K562 (cell line): ENCODE measurements at regions not wholly inside any gene's neighbourhood (a gene's known extent, or its start where the extent isn't known, plus 50 kb on each side); places are given as distances from the start of the nearest gene placed in this dataset.

ENCODE experiments used
- ATAC-seq: fragments of 200-7000 bp; cut with Tn5 transposase; 3 replicates; pipeline ENCODE4 v1.9.1; 2020; ENCODE audit warnings: moderate library complexity
- BruUV-seq: library from RNA; stranded (reverse); fragments of 400-500 nt; replicated peaks from 2 replicates; lab custom pipeline; 2021; lab: Mats Ljungman, UMichigan
- CTCF ChIA-PET: fragments of 300-600 bp; formaldehyde crosslinking; extraction: SDS; loops from one replicate; lab custom pipeline; 2021; ENCODE audit warnings: low intra/inter-chr PET ratio; lab: Yijun Ruan, JAX
- POLR2A ChIA-PET: fragments of 300-600, 350-650 bp; sonication (Branson Sonifier 250); formaldehyde crosslinking; extraction: SDS; loops from one replicate; lab custom pipeline; 2021; ENCODE audit warnings: antibody characterized with exemption, inconsistent platforms; lab: Yijun Ruan, JAX
- DNase-seq, 4 experiments: peaks; one replicate each; pipeline versions ENCODE4 v3.0.0 to v3.0.0-alpha.2; 2011 to 2018; ENCODE audit warnings: low spot score in 3 of 4, mixed read lengths in 3 of 4; ENCODE audit errors: extremely low read depth in 1 of 4
- FAIRE-seq: peaks from 2 replicates; lab custom pipeline; 2011; peaks lifted over from hg19 to GRCh38; lab: Jason Lieb, UNC
- H2AFZ ChIP-seq: 2 replicates; pipeline ENCODE4 v1.6.0; 2011; ENCODE audit warnings: low read depth, low read length, control low read depth, inconsistent platforms
- H3K27ac ChIP-seq: fragments of 200-600 bp; 3 replicates; pipeline ENCODE4 v1.8.0; 2011; ENCODE audit warnings: low read depth, mild to moderate bottlenecking, control low read depth, inconsistent platforms, low read length, moderate library complexity, mixed read lengths; ENCODE audit errors: extremely low read depth
- H3K27me3 ChIP-seq, 2 experiments: fragments of 300-600 bp in 1 of 2; 2 replicates in 1 of 2; 3 replicates in 1 of 2; pipeline versions ENCODE4 v1.6.0 to v1.8.0; 2011; ENCODE audit warnings: inconsistent platforms in 2 of 2, low read length in 2 of 2, mild to moderate bottlenecking in 1 of 2, mixed read lengths in 1 of 2, moderate library complexity in 1 of 2; ENCODE audit not compliant: control insufficient read depth in 2 of 2, insufficient read depth in 2 of 2
- H3K36me3 ChIP-seq: fragments of 300-600 bp; 3 replicates; pipeline ENCODE4 v1.8.0; 2011; ENCODE audit warnings: mild to moderate bottlenecking, low read length, inconsistent platforms; ENCODE audit not compliant: control insufficient read depth, insufficient read depth
- H3K4me1 ChIP-seq, 2 experiments: fragments of 200-600 bp in 1 of 2; replicated peaks in 1 of 2; 2 replicates in 1 of 2; 3 replicates in 1 of 2; pipeline versions ENCODE4 v1.5.1 to v1.8.0; 2011; ENCODE audit warnings: inconsistent platforms in 2 of 2, low read length in 2 of 2, mild to moderate bottlenecking in 1 of 2, mixed read lengths in 1 of 2, moderate library complexity in 1 of 2; ENCODE audit not compliant: control insufficient read depth in 2 of 2, insufficient read depth in 2 of 2
- H3K4me2 ChIP-seq: 2 replicates; pipeline ENCODE4 v1.6.1; 2011; ENCODE audit warnings: low read length, control low read depth, inconsistent platforms, mixed read lengths; ENCODE audit not compliant: insufficient read depth
- H3K4me3 ChIP-seq: fragments of 200-600 bp; sonication (generic), shearing (Covaris generic); 2 replicates; pipeline ENCODE4 v1.5.1; 2016; ENCODE audit warnings: control low read depth, inconsistent platforms
- H3K79me2 ChIP-seq: fragments of 200-600 bp; 3 replicates; pipeline ENCODE4 v1.8.0; 2011; ENCODE audit warnings: low read length, inconsistent platforms; ENCODE audit not compliant: control insufficient read depth, insufficient read depth
- H3K9ac ChIP-seq, 2 experiments: 2 replicates each; pipeline versions ENCODE4 v1.6.0 to v1.6.1; 2011; ENCODE audit warnings: low read depth in 2 of 2, low read length in 2 of 2, control low read depth in 1 of 2, inconsistent platforms in 1 of 2, mild to moderate bottlenecking in 1 of 2, mixed read lengths in 1 of 2; ENCODE audit not compliant: insufficient read depth in 1 of 2
- H3K9me1 ChIP-seq: one replicate; pipeline ENCODE4 v1.6.0; 2011; ENCODE audit warnings: inconsistent platforms, mild to moderate bottlenecking, low read length, moderate library complexity; ENCODE audit not compliant: control insufficient read depth, insufficient read depth
- H3K9me3 ChIP-seq: replicated peaks from 2 replicates; pipeline ENCODE4 v1.5.1; 2011; ENCODE audit warnings: low read depth, low read length, inconsistent platforms; ENCODE audit not compliant: control insufficient read depth, insufficient read depth
- H4K20me1 ChIP-seq: replicated peaks from 2 replicates; pipeline ENCODE4 v1.6.1; 2011; ENCODE audit warnings: low read length, inconsistent platforms, mixed read lengths; ENCODE audit not compliant: control insufficient read depth, insufficient read depth
- JUND ChIP-seq, 2 experiments: IDR thresholded peaks; 2 replicates in 1 of 2; 3 replicates in 1 of 2; pipeline ENCODE4 v1.6.1; 2011; ENCODE audit warnings: borderline replicate concordance in 2 of 2, low read depth in 2 of 2, low read length in 2 of 2, improper control_type of control experiment in 1 of 2, missing biosample characterization in 1 of 2, missing genetic modification characterization in 1 of 2, missing genetic modification reagents in 1 of 2
- NFIX ChIP-seq: fragments of 250-450 bp; sonication (Bioruptor Pico); IDR thresholded peaks from 2 replicates; pipeline ENCODE4 v1.4.0; 2020; ENCODE audit warnings: low read depth, mild to moderate bottlenecking, moderate library complexity
- ZBTB11 ChIP-seq, 3 experiments: fragments of 200-800 bp in 1 of 3; fragments of 250-450 bp in 1 of 3; fragments of 450-650 bp in 1 of 3; sonication (Bioruptor Pico) in 1 of 3; sonication (Bioruptor generic) in 1 of 3; formaldehyde crosslinking in 1 of 3; IDR thresholded peaks; 2 replicates each; pipeline versions ENCODE4 v1.6.1 to v1.8.0; 2016 to 2022; ENCODE audit warnings: mild to moderate bottlenecking in 2 of 3, missing genetic modification characterization in 2 of 3, missing compliant biosample characterization in 1 of 3, moderate library complexity in 1 of 3
- ZNF707 ChIP-seq: fragments of 250-450 bp; sonication (Bioruptor Pico); conservative IDR thresholded peaks from 2 replicates; pipeline ENCODE4 v1.8.0; 2022; ENCODE audit warnings: inconsistent platforms, mild to moderate bottlenecking, moderate library complexity
- WGBS: fragments of 100-300 bp; shearing (Covaris generic); methylation state at CpG from one replicate; pipeline ENCODE4 v1.1.6; 2016; ENCODE audit warnings: low coverage, mixed read lengths; ENCODE audit not compliant: insufficient coverage; ENCODE audit errors: missing lambda C conversion rate; 5-methylcytosine and 5-hydroxymethylcytosine counted together
- in situ Hi-C: fragments of 300-500 bp; cut with MboI; formaldehyde crosslinking; loops from 4 replicates; pipeline ENCODE4 v1.15.0; 2018; ENCODE audit warnings: inconsistent platforms, mixed read lengths
- intact Hi-C: fragments of 100-400 bp; cut with micrococcal nuclease; formaldehyde crosslinking; loops from 2 replicates; pipeline ENCODE4 v1.14.2; 2022
- TF ChIP-seq, protein P1 (sequence below): IDR thresholded peaks from 2 replicates; pipeline ENCODE4 v1.6.1; 2014; ENCODE audit warnings: antibody characterized with exemption
- TF ChIP-seq, protein P2 (sequence below): fragments of 450-650 bp; IDR thresholded peaks from 2 replicates; pipeline ENCODE4 v1.6.1; 2017; ENCODE audit warnings: mild to moderate bottlenecking, moderate library complexity

GRCh38 chr4:56115898-56116297 is 167.2 kb downstream of the CEP135 start:
- POLR2A ChIA-PET: no interaction called here
- no TSS peak for BruUV-seq

GRCh38 chr4:56112377-56112776 is 163.6 kb downstream of the CEP135 start:
- ChIA-PET POLR2A (interaction anchor here (0.7 kb wide), 1 partner anchor 17 kb away, joined by 3 read pairs; no protein-coding TSS in a partner anchor), CTCF (no interaction called here)
- Histone ChIP-seq H3K79me2 (no peaks in the 10 kb centered on the region), H3K4me2 (no peak overlapping the region), H3K9me1 (no peaks in the 10 kb centered on the region), H3K9me3 (no peaks in the 10 kb centered on the region), H3K4me1 (no peaks in the 10 kb centered on the region), H3K27ac (no peak overlapping the region), H3K4me3 (no peak overlapping the region), H4K20me1 (no peaks in the 10 kb centered on the region), H3K27me3 (peaks cover 16 to 20% of the 10 kb centered on the region in 2 experiments), H2AFZ (no peak overlapping the region), H3K9ac (no peak overlapping the region), H3K36me3 (no peaks in the 10 kb centered on the region)
- 11% methylated on average over 4 of the region's 4 CpGs for WGBS
- in situ Hi-C loops: no loop called here
- BruUV-seq: no TSS peak
- FAIRE-seq: no peak
- no peak for ATAC-seq
- no peak for DNase-seq
- intact Hi-C loops: loop anchor here (10.0 kb wide), 1 partner anchor 192 kb away; no protein-coding TSS in a partner anchor
- TF ChIP-seq, protein P1, sequence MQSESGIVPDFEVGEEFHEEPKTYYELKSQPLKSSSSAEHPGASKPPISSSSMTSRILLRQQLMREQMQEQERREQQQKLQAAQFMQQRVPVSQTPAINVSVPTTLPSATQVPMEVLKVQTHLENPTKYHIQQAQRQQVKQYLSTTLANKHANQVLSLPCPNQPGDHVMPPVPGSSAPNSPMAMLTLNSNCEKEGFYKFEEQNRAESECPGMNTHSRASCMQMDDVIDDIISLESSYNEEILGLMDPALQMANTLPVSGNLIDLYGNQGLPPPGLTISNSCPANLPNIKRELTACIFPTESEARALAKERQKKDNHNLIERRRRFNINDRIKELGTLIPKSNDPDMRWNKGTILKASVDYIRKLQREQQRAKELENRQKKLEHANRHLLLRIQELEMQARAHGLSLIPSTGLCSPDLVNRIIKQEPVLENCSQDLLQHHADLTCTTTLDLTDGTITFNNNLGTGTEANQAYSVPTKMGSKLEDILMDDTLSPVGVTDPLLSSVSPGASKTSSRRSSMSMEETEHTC: no peak
- TF ChIP-seq, protein P2, sequence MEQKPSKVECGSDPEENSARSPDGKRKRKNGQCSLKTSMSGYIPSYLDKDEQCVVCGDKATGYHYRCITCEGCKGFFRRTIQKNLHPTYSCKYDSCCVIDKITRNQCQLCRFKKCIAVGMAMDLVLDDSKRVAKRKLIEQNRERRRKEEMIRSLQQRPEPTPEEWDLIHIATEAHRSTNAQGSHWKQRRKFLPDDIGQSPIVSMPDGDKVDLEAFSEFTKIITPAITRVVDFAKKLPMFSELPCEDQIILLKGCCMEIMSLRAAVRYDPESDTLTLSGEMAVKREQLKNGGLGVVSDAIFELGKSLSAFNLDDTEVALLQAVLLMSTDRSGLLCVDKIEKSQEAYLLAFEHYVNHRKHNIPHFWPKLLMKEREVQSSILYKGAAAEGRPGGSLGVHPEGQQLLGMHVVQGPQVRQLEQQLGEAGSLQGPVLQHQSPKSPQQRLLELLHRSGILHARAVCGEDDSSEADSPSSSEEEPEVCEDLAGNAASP: no peak
- no peak for TF ChIP-seq JUND (IDR thresholded peaks at IDR 0.05; ENCODE audit: borderline replicate concordance, low read depth, low read length)
- TF ChIP-seq JUND (tag; IDR thresholded peaks at IDR 0.05; ENCODE audit: borderline replicate concordance, low read depth, low read length): no peak
- TF ChIP-seq ZBTB11 (CRISPR knock-in tag; IDR thresholded peaks at IDR 0.05): no peak

More at GRCh38 chr4:56115898-56116297, 167.2 kb downstream of the CEP135 start:
- Histone ChIP-seq H4K20me1 (no peaks in the 10 kb centered on the region), H3K4me1 (no peaks in the 10 kb centered on the region), H3K36me3 (no peaks in the 10 kb centered on the region), H3K27ac (no peak overlapping the region), H3K9me3 (no peaks in the 10 kb centered on the region), H3K27me3 (peaks cover 9 to 10% of the 10 kb centered on the region in 2 experiments), H2AFZ (no peak overlapping the region), H3K9me1 (no peaks in the 10 kb centered on the region), H3K4me3 (no peak overlapping the region), H3K79me2 (no peaks in the 10 kb centered on the region), H3K4me2 (no peak overlapping the region), H3K9ac (no peak overlapping the region)
- in situ Hi-C loops (no loop called here), intact Hi-C loops (loop anchor here (10.0 kb wide), 1 partner anchor 189 kb away; no protein-coding TSS in a partner anchor)
- no peak for DNase-seq
- no peak for FAIRE-seq
- CTCF ChIA-PET: no interaction called here
- ATAC-seq: no peak
- WGBS: 8% methylated on average over 2 of the region's 2 CpGs
- no peak for TF ChIP-seq ZNF707 (CRISPR knock-in tag)
- TF ChIP-seq NFIX: no peak
